Nephron progenitor cell (in vitro differentiated cells): ENCODE measurements at regions not wholly inside any gene's neighbourhood (a gene's known extent, or its start where the extent isn't known, plus 50 kb on each side); places are given as distances from the start of the nearest gene placed in this dataset.

ENCODE experiments used
- DNase-seq: peaks from one replicate; pipeline ENCODE4 v3.0.0; 2021
- H3K27ac Mint-ChIP-seq: 2 replicates; pipeline ENCODE4 v1.8.0; 2021; ENCODE audit warnings: mild to moderate bottlenecking, moderate library complexity, mixed read lengths
- H3K27me3 Mint-ChIP-seq: 2 replicates; pipeline ENCODE4 v1.8.0; 2021; ENCODE audit warnings: mild to moderate bottlenecking, low read depth, mixed read lengths; ENCODE audit not compliant: poor library complexity
- H3K36me3 Mint-ChIP-seq: 2 replicates; pipeline ENCODE4 v1.8.0; 2021; ENCODE audit warnings: low read depth, mixed read lengths
- H3K4me1 Mint-ChIP-seq: 2 replicates; pipeline ENCODE4 v1.8.0; 2021; ENCODE audit warnings: mixed read lengths
- H3K4me3 Mint-ChIP-seq: 2 replicates; pipeline ENCODE4 v1.8.0; 2021; ENCODE audit warnings: mild to moderate bottlenecking, moderate library complexity, mixed read lengths
- H3K9me3 Mint-ChIP-seq: 2 replicates; pipeline ENCODE4 v1.8.0; 2021; ENCODE audit warnings: mild to moderate bottlenecking, moderate library complexity, mixed read lengths
- CTCF ChIP-seq: fragments of 200-600 bp; sonication (generic); IDR thresholded peaks from 2 replicates; pipeline ENCODE4 v1.5.0; 2021; ENCODE audit warnings: antibody characterized with exemption

- no peaks in the 10 kb centered on the region for H3K27me3 Mint-ChIP-seq
- TF ChIP-seq CTCF = no peak
- peaks cover 11% of the 10 kb centered on the region for H3K4me1 Mint-ChIP-seq
- H3K36me3 Mint-ChIP-seq = no peaks in the 10 kb centered on the region
- H3K27ac Mint-ChIP-seq = no peak overlapping the region
- no peaks in the 10 kb centered on the region for H3K9me3 Mint-ChIP-seq
- H3K4me3 Mint-ChIP-seq = no peak overlapping the region
- DNase-seq = no peak
These were observed 943.1 kb upstream of the WWC1 start for GRCh38 chr5:167348251-167348926.

- H3K27me3 Mint-ChIP-seq = no peaks in the 10 kb centered on the region
- H3K36me3 Mint-ChIP-seq = no peaks in the 10 kb centered on the region
- no peak for DNase-seq
- no peak overlapping the region for H3K4me3 Mint-ChIP-seq
- H3K9me3 Mint-ChIP-seq = no peaks in the 10 kb centered on the region
- no peak overlapping the region for H3K27ac Mint-ChIP-seq
- peaks cover 11% of the 10 kb centered on the region for H3K4me1 Mint-ChIP-seq
- no peak for TF ChIP-seq CTCF
These were observed 942.5 kb upstream of the WWC1 start for GRCh38 chr5:167348980-167349379.

DNA sequence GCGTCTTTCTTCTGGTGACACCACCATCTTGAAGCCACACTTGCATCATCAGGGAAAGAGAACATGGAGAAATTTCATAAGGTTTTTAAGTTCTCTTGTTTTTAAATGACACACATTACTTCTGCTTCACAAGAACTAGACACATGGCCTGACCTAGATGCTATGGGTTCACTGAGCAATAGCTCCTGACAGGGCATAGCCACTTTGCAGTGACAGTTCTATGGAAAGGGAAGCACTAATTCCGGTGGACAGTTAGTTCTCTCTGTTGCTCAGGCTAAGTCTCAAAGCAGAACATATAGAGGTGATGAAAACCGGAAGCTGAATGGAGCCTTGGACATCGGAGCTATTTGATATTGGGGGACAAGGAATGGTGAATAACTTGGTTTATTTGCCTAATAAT is 940.1 kb upstream of the WWC1 start:
- no peak overlapping the region for H3K27ac Mint-ChIP-seq
- no peaks in the 10 kb centered on the region for H3K27me3 Mint-ChIP-seq
- no peaks in the 10 kb centered on the region for H3K36me3 Mint-ChIP-seq
- no peak for TF ChIP-seq CTCF
- H3K9me3 Mint-ChIP-seq = no peaks in the 10 kb centered on the region
- no peak for DNase-seq
- peaks cover 17% of the 10 kb centered on the region for H3K4me1 Mint-ChIP-seq
- H3K4me3 Mint-ChIP-seq = no peak overlapping the region

- Mint-ChIP-seq H3K27ac (no peak overlapping the region), H3K4me3 (no peak overlapping the region), H3K36me3 (no peaks in the 10 kb centered on the region), H3K9me3 (no peaks in the 10 kb centered on the region), H3K27me3 (no peaks in the 10 kb centered on the region), H3K4me1 (peaks cover 14% of the 10 kb centered on the region)
- TF ChIP-seq CTCF = no peak
- no peak for DNase-seq
These were observed 938.6 kb upstream of the WWC1 start for GRCh38 chr5:167352801-167353200.

GRCh38 chr5:167355346-167355745 is 936.1 kb upstream of the WWC1 start:
- no peak overlapping the region for H3K4me3 Mint-ChIP-seq
- no peaks in the 10 kb centered on the region for H3K36me3 Mint-ChIP-seq
- no peak for TF ChIP-seq CTCF
- no peaks in the 10 kb centered on the region for H3K9me3 Mint-ChIP-seq
- peaks cover 6% of the 10 kb centered on the region for H3K4me1 Mint-ChIP-seq
- no peaks in the 10 kb centered on the region for H3K27me3 Mint-ChIP-seq
- no peak for DNase-seq
- H3K27ac Mint-ChIP-seq = no peak overlapping the region

- H3K27ac Mint-ChIP-seq = no peak overlapping the region
- no peak for DNase-seq
- H3K4me3 Mint-ChIP-seq = no peak overlapping the region
- no peaks in the 10 kb centered on the region for H3K27me3 Mint-ChIP-seq
- H3K4me1 Mint-ChIP-seq = peaks cover 6% of the 10 kb centered on the region
- no peak for TF ChIP-seq CTCF
- H3K9me3 Mint-ChIP-seq = no peaks in the 10 kb centered on the region
- H3K36me3 Mint-ChIP-seq = no peaks in the 10 kb centered on the region
These were observed 935.1 kb upstream of the WWC1 start for GRCh38 chr5:167356374-167356773.
